ENCODE measurements at regions not wholly inside any gene's neighbourhood (a gene's known extent, or its start where the extent isn't known, plus 50 kb on each side); places are given as distances from the start of the nearest gene placed in this dataset.

DNA sequence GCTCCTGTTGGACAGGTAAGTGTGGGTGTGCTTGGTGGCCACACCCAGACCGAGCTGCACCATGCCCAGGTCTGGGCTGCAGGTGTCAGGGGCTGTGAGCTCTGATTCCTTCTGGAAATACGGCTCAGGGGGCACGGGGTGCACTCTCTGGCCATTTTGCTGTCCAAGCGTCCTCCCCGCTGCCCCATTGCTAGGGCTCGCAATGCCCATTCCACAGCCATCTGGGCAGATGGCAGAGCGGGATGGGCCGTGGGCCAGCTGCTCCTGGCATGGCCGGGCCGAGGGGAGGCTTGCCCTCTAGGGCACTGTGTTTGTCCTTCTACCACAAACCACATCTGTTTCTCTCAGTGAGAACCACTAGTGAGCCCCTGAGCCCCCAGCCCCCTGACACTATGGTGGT lies 67.9 kb upstream of the RXRA start:
- Histone ChIP-seq H3K79me2 (ENCODE audit: low read depth) (no peaks in the 10 kb centered on the region), H3K4me3 (no peak overlapping the region), H3K9me3 (ENCODE audit: low read depth) (no peaks in the 10 kb centered on the region), H4K20me1 (ENCODE audit: low read depth) (no peaks in the 10 kb centered on the region), H3K27me3 (no peaks in the 10 kb centered on the region), H2AFZ (replicated peaks) (no peak overlapping the region), H3F3A (ENCODE audit: low read depth) (no peaks in the 10 kb centered on the region), H3K4me2 (no peak overlapping the region), H3K27ac (no peak overlapping the region), H3K36me3 (no peaks in the 10 kb centered on the region), H3K9ac (no peak overlapping the region), H3K4me1 (no peaks in the 10 kb centered on the region)
- Mint-ChIP-seq H3K9me3 (no peaks in the 10 kb centered on the region), H3K4me1 (peaks cover 16% of the 10 kb centered on the region), H3K36me3 (no peaks in the 10 kb centered on the region), H3K27ac (no peak overlapping the region), H3K4me3 (no peak overlapping the region), H3K27me3 (ENCODE audit: insufficient read depth, low read depth) (peaks cover 14% of the 10 kb centered on the region)
- TF ChIP-seq EZH2 (IDR thresholded peaks at IDR 0.05) (no peak), EZH2phosphoT487 (IDR thresholded peaks at IDR 0.05) (no peak)
- TF ChIP-seq, protein P1, sequence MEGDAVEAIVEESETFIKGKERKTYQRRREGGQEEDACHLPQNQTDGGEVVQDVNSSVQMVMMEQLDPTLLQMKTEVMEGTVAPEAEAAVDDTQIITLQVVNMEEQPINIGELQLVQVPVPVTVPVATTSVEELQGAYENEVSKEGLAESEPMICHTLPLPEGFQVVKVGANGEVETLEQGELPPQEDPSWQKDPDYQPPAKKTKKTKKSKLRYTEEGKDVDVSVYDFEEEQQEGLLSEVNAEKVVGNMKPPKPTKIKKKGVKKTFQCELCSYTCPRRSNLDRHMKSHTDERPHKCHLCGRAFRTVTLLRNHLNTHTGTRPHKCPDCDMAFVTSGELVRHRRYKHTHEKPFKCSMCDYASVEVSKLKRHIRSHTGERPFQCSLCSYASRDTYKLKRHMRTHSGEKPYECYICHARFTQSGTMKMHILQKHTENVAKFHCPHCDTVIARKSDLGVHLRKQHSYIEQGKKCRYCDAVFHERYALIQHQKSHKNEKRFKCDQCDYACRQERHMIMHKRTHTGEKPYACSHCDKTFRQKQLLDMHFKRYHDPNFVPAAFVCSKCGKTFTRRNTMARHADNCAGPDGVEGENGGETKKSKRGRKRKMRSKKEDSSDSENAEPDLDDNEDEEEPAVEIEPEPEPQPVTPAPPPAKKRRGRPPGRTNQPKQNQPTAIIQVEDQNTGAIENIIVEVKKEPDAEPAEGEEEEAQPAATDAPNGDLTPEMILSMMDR (IDR thresholded peaks at IDR 0.05): no peak
- no peak for DNase-seq (ENCODE audit: low spot score)

DNA sequence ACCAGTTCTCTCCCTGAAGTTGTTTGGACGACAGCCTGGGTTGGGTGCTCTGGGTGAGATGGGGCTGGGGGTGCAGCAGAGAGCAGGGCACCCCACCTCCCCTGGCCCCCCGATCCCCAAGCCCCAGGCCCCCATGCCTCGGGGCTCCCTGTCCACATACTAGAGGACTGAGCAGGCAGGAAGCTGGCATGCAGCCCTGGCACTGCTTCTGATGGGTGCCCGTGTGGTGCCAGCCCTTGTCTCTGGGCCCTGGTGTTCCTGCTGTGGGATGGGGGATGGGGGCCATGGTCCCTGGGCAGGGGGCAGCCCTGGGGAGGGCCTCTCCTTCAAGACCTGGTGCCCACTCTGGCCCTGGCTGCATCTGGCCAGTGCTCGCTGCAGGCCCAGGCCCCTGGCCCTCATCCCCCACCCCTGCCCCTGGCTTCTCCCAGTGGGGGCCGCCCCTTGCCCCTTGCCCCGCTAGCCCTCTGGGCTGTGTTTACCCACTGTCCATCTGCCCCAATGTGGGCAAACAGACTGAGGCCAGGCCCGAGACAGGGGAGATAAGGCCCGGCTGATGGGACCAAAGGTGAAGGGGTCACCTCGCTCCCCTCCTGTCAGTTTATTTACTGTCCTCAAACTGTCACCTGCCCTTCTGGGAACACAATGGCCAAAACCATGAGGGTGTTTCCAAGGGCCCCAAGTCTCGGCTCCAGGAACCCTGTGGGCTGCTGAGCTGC lies 67.3 kb upstream of the RXRA start:
- peaks cover 14% of the 10 kb centered on the region for H3K27me3 Mint-ChIP-seq (ENCODE audit: insufficient read depth, low read depth)
- Histone ChIP-seq H3K79me2 (ENCODE audit: low read depth) (no peaks in the 10 kb centered on the region), H3K36me3 (no peaks in the 10 kb centered on the region), H3K4me2 (no peak overlapping the region), H3K4me3 (no peak overlapping the region), H2AFZ (replicated peaks) (no peak overlapping the region), H3K4me1 (no peaks in the 10 kb centered on the region), H3K27me3 (no peaks in the 10 kb centered on the region), H3K9me3 (ENCODE audit: low read depth) (no peaks in the 10 kb centered on the region), H3K27ac (no peak overlapping the region), H3K9ac (no peak overlapping the region), H3F3A (ENCODE audit: low read depth) (no peaks in the 10 kb centered on the region), H4K20me1 (ENCODE audit: low read depth) (no peaks in the 10 kb centered on the region)
- DNase-seq (ENCODE audit: low spot score): no peak
- no peaks in the 10 kb centered on the region for H3K36me3 Mint-ChIP-seq
- no peak overlapping the region for H3K27ac Mint-ChIP-seq
- H3K4me1 Mint-ChIP-seq: peaks cover 14% of the 10 kb centered on the region
- no peak overlapping the region for H3K4me3 Mint-ChIP-seq
- no peaks in the 10 kb centered on the region for H3K9me3 Mint-ChIP-seq
- TF ChIP-seq EZH2phosphoT487 (IDR thresholded peaks at IDR 0.05): no peak
- no peak for TF ChIP-seq EZH2 (IDR thresholded peaks at IDR 0.05)
- TF ChIP-seq, protein P1 (IDR thresholded peaks at IDR 0.05): no peak

DNA sequence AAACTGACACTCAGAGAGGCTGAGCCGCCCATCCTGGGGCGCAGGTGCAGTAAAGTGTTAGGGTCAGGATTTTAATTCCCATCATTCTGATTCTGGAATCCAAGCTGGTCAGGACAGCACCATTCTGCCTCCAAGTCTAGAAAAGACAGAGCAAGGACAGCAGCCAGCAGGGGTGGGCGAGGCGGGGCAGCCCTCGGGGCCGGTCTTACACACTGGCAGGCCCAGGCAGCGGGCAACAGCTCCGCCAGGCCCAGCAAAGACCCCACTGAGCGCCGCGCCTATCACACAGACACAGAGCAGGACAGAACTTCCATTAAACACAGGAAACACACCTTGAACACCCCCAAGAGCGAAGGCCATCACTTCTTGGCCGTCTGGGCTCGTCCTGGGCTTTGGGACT lies 66.5 kb upstream of the RXRA start:
- H3K27me3 Mint-ChIP-seq (ENCODE audit: insufficient read depth, low read depth): peaks cover 15% of the 10 kb centered on the region
- no peaks in the 10 kb centered on the region for H3K9me3 Mint-ChIP-seq
- no peaks in the 10 kb centered on the region for H3K36me3 Mint-ChIP-seq
- DNase-seq (ENCODE audit: low spot score): no peak
- H3K27ac Mint-ChIP-seq: no peak overlapping the region
- Histone ChIP-seq H3K4me1 (no peaks in the 10 kb centered on the region), H3F3A (ENCODE audit: low read depth) (no peaks in the 10 kb centered on the region), H3K27ac (no peak overlapping the region), H2AFZ (replicated peaks) (no peak overlapping the region), H3K9ac (no peak overlapping the region), H3K9me3 (ENCODE audit: low read depth) (no peaks in the 10 kb centered on the region), H3K4me3 (no peak overlapping the region), H3K4me2 (no peak overlapping the region), H3K79me2 (ENCODE audit: low read depth) (no peaks in the 10 kb centered on the region), H3K36me3 (no peaks in the 10 kb centered on the region), H4K20me1 (ENCODE audit: low read depth) (no peaks in the 10 kb centered on the region), H3K27me3 (no peaks in the 10 kb centered on the region)
- no peak overlapping the region for H3K4me3 Mint-ChIP-seq
- peaks cover 14% of the 10 kb centered on the region for H3K4me1 Mint-ChIP-seq
- TF ChIP-seq EZH2phosphoT487 (IDR thresholded peaks at IDR 0.05) (no peak), EZH2 (IDR thresholded peaks at IDR 0.05) (no peak)
- TF ChIP-seq, protein P1 (IDR thresholded peaks at IDR 0.05): no peak

Measured in neural progenitor cell (in vitro differentiated cells).